Stimulated activated CD4-positive, alpha-beta T cell treated with anti-CD3 and anti-CD28 coated beads, Interleukin-4, amount 100 ng/mL, for 4 hours (primary cell): ENCODE measurements at regions not wholly inside any gene's neighbourhood (a gene's known extent, or its start where the extent isn't known, plus 50 kb on each side); places are given as distances from the start of the nearest gene placed in this dataset.
A peak's percentile ranks its signal among the peaks of the same experiment; 100 is the strongest.

Experiments
- DNase-seq, 2 experiments: peaks; one replicate each; pipeline ENCODE4 v3.0.0-alpha.2; 2020

GRCh38 chr1:37393173-37394120 is 80.9 kb upstream of the ZC3H12A start:
- no peak for DNase-seq

DNA sequence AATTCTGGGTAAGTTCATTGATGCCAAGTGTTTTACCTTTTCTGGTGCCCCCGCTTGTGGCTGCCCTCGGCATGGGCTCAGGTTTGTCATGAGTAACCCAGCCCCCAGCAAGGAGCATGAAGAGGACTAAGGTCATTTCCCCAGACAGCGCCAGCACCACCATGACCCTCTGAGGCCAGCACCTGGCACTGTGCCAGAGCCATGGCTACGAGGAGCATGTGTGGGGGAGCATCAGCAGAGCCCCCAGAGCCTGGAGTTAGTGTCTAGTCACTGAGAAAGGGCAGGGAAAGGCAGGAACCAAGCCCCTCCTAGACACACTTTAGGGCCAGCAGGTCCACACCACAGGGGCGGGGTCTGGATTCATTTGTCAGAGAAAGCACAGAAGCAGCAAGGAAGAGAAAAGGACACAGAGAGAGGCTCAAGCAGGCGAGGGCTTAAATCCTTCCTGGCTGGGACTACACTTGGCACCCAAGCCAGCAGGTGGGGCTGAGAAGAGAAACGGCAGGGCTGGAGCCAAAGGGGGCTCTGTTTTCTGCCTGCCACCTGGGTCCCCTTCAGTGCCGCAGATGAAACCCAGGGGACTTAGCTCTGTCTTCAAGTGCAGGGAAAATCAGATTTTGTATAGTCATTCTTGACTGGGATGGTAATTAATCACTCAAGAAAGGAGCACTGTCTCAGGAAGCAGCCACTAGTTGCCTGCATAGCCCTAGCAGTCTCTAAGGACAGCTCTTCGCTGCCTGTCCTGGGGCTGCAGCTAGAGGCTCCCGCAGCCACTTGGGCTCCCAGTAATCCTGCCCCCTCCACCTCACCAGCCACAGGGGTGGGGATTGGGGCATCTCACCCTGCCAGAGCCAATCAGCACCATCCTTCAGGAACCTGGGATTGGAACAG is 79.6 kb upstream of the ZC3H12A start:
- no peak for DNase-seq

DNA sequence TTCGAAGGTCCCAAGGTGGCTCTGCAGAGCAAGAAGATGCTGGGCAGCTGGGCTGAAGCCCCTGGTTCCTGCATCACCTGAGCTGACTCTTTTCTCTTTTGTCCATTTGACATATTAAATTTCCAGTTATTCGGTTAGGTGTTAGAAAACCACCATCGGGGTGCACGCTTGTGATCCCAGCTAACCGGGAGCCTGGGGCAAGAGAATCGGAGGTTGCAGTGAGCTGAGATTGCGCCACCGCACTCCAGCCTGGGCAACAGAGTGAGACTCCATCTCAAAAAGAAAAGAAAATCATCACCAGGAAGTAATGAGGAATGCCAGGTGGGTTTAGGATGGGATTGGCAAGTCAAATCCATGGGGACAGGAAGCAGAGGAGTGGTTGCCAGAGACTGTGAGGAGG is 76.3 kb upstream of the ZC3H12A start:
- DNase-seq, result no peak

DNA sequence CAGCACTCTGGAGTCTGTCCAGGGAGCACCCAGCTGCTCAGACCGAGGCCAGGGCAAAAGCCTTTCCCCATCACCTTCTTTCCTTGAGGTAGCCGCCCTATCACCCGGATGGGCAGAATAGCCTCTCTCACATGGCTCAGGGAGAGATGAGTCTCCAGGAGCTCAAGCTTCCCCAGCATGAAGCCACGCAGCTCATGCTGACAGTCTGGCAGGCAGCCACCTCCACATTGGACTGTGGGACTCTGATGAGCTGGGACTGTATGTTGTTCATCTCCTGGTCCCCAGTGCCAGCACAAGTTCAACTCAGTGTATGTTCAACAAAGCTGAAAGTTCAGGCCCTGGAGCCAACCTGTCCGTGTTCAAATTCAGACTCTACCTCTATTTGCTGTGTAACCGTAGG is 75.2 kb upstream of the ZC3H12A start:
- DNase-seq, result no peak

- no peak for DNase-seq
Measured at GRCh38 chr1:37399830-37400464, 74.4 kb upstream of the ZC3H12A start.

DNA sequence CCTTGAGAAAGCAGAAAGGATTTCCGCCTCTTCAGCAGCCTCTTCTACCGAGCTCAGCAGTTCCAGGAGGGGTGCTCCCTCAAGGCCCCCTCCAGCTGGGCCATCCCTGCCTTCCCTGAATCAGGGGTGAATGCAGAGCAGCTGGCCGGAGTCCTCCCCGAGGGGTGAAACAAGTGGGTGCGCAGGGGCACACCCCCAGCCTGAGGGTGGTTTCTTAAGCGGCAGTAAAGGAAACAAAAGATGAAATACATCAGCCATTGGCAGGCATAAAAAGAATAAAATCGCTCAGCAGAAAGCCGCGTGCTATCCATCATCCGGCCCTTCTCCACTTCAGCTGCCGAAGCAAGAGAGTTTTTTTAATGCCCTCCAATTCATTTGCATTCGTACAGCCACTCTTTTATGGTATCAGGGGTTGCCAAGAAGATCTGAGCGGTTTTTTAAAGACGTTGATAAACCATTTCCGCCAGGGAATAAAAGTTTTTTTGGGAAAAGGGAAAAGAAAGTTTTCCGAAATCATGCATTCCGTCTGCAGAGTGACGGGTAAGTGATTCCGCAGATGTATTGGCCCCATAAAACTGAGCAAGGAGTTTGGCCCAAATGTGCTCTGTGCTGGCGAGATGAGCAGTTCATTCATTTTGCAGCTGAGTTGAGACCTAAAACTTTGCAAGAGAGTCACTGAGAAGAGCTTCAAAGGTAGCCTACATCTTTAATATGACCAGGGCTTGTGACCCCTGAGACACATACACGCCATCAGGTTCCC is 73.7 kb upstream of the ZC3H12A start:
- no peak for DNase-seq

DNA sequence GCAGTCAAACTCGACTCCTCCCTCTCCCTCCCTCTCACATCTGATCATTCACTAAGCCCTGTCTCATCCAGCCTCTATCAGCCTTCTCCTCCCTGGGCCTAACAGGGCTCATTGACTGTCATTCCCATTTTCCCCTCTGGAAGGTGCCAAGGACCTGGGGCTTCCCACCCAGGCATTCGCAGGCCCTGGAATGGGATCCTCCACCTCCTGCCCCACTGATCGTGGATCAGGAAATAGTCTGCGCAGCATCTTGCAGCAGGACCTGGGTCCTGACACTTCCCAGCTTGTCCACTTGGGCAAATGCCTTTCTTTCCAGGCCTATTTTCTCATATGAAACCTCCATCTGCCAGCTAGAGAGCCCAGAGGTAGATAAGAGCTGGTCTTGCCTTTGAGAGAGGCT is 71.2 kb upstream of the ZC3H12A start:
- DNase-seq, result no peak

- DNase-seq, result no peak
Measured at GRCh38 chr1:37404711-37405110, 69.7 kb upstream of the ZC3H12A start.

GRCh38 chr1:37410105-37410504 is 64.3 kb upstream of the ZC3H12A start:
- DNase-seq, result peak; percentile 7 to 30

DNA sequence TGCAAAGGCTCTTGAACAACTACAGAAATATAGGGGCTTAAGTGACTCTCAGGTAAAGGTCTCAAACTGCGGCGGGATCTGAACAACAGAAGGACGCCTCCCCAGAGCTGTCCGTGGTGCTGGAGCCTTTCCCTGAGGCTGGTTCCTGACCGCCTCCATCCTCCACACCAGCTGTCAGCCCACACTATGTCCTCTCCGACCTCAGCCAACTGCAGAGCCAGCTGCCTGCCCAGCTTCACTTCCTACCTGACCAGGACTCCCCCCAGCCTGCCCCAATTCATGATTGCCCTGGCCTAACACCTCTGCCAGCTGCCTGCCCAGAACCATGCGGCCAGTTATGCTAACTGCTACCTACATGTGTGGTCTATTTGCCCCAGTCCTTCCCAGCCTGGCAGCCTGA is 63.6 kb upstream of the ZC3H12A start:
- no peak for DNase-seq

DNA sequence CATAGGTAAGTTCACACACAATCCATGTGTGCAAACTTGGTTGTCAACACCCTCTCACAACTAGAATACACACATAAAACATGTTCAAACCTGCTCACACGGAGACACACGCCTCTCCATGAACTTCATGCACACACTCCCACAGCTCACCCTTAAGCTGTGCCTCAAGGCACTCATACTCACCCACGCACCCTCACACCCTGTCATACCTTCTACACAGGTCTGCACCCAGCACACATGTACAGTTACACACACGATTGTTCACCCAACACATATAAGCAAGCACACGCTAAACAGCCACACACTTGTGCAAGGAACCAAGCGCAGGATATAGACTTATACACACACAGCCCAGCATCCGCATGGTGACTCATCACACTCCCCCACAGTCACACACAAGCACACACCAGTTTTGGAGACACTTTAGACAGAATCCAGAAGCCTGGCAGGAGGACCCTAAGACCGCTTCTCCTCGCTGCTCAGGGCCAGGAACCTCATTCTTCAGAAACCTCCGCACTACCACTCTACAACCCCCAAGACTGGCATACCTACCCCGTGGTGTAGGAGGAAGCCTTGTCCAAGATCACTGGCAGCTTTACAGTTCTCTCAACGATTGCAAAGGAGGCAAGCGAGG is 58.7 kb upstream of the ZC3H12A start:
- DNase-seq, result no peak

GRCh38 chr1:37420456-37420855 is 53.9 kb upstream of the ZC3H12A start:
- DNase-seq, result no peak

DNA sequence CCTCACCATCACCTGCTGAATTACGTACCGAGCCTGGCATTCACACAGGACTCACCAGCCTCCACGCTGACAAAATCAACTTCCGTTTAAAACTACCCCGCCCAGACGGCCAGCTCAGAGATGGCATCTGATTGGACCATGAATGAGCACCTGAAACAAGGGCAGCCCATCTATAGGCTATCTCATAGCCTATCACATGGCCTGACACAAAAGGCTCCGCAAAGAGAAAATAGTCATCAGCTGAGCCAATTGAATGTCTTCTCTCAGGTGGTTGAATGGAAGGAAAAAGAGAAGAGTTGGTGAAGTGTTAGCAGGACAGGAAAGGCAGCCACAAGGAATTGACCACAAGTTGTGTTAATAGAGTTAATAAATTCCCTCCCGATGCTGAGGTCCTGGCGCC is 50.6 kb upstream of the ZC3H12A start:
- no peak for DNase-seq

DNA sequence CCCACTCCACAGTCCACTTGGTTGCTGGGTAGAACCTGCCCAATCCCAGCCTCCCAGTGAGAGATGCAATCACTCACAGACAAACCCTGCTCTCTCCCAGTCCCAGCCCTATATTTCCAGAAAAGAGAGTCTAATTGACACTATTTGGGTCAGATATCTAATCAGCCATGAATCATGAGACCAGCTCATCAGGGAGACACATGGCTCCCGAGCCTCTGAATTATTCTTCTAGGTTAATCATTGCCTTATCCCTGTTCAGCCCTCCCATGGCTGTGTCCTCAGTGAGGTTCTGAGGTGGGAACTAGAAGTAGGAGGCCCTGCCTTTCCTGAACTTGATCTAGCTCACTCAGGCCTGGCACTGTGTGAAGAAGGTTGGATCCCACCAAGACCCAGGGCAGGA is 49.9 kb upstream of the ZC3H12A start:
- DNase-seq, result no peak
